GM12878 (cell line): ENCODE measurements at regions not wholly inside any gene's neighbourhood (a gene's known extent, or its start where the extent isn't known, plus 50 kb on each side); places are given as distances from the start of the nearest gene placed in this dataset.

Experiments
- FOS ChIP-seq: IDR thresholded peaks from 3 replicates; pipeline ENCODE4 v1.6.1; 2011; ENCODE audit warnings: borderline replicate concordance; ENCODE audit not compliant: insufficient read length; ENCODE audit errors: extremely low read depth
- MYC ChIP-seq: IDR thresholded peaks from 2 replicates; pipeline ENCODE4 v1.6.1; 2011; ENCODE audit warnings: mild to moderate bottlenecking, low read length, moderate library complexity, inconsistent platforms; ENCODE audit not compliant: insufficient read depth, insufficient replicate concordance, insufficient read length, severe bottlenecking
- NBN ChIP-seq: fragments of 450-650 bp; IDR thresholded peaks from 2 replicates; pipeline ENCODE4 v1.6.1; 2016
- POLR2AphosphoS5 ChIP-seq: IDR thresholded peaks from 2 replicates; pipeline ENCODE4 v1.6.1; 2011; ENCODE audit warnings: mild to moderate bottlenecking, low read length, inconsistent platforms
- SP1 ChIP-seq: IDR thresholded peaks from one replicate; pipeline ENCODE4 v1.6.1; 2011; ENCODE audit warnings: low read depth, low read length
- TAF1 ChIP-seq: IDR thresholded peaks from 2 replicates; pipeline ENCODE4 v1.6.1; 2011; ENCODE audit warnings: mild to moderate bottlenecking, low read depth, low read length, borderline replicate concordance
- TARDBP ChIP-seq: IDR thresholded peaks from 2 replicates; pipeline ENCODE4 v1.6.1; 2016; ENCODE audit warnings: borderline replicate concordance
- TBL1XR1 ChIP-seq: IDR thresholded peaks from 2 replicates; pipeline ENCODE4 v1.6.1; 2012; ENCODE audit warnings: low read depth, low read length, improper control_type of control experiment
- ZNF274 ChIP-seq: IDR thresholded peaks from one replicate; pipeline ENCODE4 v1.8.0; 2011; ENCODE audit not compliant: insufficient read length, insufficient read depth
- TF ChIP-seq, protein P1 (sequence below), 3 experiments: IDR thresholded peaks in 2 of 3; conservative IDR thresholded peaks in 1 of 3; 2 replicates each; pipeline ENCODE4 v1.5.1; 2011; ENCODE audit warnings: low read depth in 3 of 3, low read length in 3 of 3, mild to moderate bottlenecking in 3 of 3, control low read depth in 2 of 3, moderate library complexity in 2 of 3, inconsistent platforms in 1 of 3, mixed read lengths in 1 of 3; ENCODE audit not compliant: control insufficient read depth in 2 of 3, insufficient read depth in 1 of 3; ENCODE audit errors: extremely low read depth in 1 of 3
- TF ChIP-seq, protein P2 (sequence below): IDR thresholded peaks from 2 replicates; pipeline ENCODE4 v1.6.1; 2012; ENCODE audit warnings: low read depth, low read length, improper control_type of control experiment
- TF ChIP-seq, protein P3 (sequence below): IDR thresholded peaks from 2 replicates; pipeline ENCODE4 v1.6.1; 2012; ENCODE audit warnings: low read length, inconsistent platforms

DNA sequence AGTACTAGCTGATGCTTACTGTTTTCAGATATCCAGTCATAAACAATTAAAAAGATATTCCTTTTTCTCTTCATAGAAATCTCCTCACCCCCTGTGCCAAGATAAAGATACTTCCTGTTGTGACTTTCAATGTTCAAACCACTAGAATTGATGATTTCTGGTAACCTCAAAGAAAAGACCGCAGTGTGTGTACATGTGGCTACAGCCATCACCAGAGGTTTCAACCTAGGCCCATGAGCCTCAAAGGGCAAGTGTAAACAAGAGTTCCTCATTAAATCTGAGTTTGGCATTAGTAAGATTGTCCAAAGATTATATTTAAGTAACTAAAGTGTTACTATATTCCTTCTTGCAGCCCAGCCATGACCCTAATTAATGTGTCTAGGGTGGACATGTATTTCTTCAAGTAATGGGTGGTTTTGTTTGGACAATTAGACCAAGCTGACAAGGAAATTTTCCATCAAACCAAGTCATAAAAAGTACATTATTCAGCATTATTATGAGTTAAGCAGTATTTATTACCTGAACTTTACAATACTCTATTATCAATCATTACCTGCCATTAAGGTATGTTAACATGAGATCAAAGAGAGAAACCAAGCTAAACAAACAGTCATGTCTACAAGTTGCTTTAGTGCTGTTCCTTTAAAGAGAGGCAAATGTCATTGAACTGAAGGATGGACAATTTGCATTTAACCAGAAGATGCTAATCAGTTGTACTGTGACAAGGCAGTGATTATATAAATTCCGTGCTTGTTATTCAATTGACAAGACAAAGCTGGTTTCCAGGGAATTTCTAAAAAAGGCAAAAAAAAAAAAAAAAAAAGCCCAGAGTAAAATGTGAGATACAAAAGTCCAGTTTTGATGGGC is 382.7 kb downstream of the LNPK start:
- TF ChIP-seq TARDBP, result no peak
- TF ChIP-seq FOS, result no peak
- TF ChIP-seq MYC, result no peak
- no peak for TF ChIP-seq TAF1
- TF ChIP-seq ZNF274, result no peak
- TF ChIP-seq, protein P1, sequence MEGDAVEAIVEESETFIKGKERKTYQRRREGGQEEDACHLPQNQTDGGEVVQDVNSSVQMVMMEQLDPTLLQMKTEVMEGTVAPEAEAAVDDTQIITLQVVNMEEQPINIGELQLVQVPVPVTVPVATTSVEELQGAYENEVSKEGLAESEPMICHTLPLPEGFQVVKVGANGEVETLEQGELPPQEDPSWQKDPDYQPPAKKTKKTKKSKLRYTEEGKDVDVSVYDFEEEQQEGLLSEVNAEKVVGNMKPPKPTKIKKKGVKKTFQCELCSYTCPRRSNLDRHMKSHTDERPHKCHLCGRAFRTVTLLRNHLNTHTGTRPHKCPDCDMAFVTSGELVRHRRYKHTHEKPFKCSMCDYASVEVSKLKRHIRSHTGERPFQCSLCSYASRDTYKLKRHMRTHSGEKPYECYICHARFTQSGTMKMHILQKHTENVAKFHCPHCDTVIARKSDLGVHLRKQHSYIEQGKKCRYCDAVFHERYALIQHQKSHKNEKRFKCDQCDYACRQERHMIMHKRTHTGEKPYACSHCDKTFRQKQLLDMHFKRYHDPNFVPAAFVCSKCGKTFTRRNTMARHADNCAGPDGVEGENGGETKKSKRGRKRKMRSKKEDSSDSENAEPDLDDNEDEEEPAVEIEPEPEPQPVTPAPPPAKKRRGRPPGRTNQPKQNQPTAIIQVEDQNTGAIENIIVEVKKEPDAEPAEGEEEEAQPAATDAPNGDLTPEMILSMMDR (IDR thresholded peaks at IDR 0.05 in 2 of 3, conservative IDR thresholded peaks at IDR 0.05 in 1 of 3; ENCODE audit: control insufficient read depth in 2 of 3, extremely low read depth in 1 of 3, insufficient read depth in 1 of 3, low read depth in 3 of 3, low read length in 3 of 3), result no peak
- no peak for TF ChIP-seq TBL1XR1
- TF ChIP-seq, protein P2, sequence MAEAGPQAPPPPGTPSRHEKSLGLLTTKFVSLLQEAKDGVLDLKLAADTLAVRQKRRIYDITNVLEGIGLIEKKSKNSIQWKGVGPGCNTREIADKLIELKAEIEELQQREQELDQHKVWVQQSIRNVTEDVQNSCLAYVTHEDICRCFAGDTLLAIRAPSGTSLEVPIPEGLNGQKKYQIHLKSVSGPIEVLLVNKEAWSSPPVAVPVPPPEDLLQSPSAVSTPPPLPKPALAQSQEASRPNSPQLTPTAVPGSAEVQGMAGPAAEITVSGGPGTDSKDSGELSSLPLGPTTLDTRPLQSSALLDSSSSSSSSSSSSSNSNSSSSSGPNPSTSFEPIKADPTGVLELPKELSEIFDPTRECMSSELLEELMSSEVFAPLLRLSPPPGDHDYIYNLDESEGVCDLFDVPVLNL, result no peak
- TF ChIP-seq, protein P3, sequence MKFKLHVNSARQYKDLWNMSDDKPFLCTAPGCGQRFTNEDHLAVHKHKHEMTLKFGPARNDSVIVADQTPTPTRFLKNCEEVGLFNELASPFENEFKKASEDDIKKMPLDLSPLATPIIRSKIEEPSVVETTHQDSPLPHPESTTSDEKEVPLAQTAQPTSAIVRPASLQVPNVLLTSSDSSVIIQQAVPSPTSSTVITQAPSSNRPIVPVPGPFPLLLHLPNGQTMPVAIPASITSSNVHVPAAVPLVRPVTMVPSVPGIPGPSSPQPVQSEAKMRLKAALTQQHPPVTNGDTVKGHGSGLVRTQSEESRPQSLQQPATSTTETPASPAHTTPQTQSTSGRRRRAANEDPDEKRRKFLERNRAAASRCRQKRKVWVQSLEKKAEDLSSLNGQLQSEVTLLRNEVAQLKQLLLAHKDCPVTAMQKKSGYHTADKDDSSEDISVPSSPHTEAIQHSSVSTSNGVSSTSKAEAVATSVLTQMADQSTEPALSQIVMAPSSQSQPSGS, result no peak
- no peak for TF ChIP-seq POLR2AphosphoS5
- TF ChIP-seq SP1, result no peak
- TF ChIP-seq NBN, result no peak
